HG03045 (cell line): ENCODE measurements at regions not wholly inside any gene's neighbourhood (a gene's known extent, or its start where the extent isn't known, plus 50 kb on each side); places are given as distances from the start of the nearest gene placed in this dataset.

Experiments
- ATAC-seq: cut with Tn5 transposase; IDR thresholded peaks from one replicate; pipeline ENCODE4 v1.9.1; 2021; ENCODE audit warnings: mild to moderate bottlenecking, moderate library complexity; ENCODE audit not compliant: unreplicated experiment

DNA sequence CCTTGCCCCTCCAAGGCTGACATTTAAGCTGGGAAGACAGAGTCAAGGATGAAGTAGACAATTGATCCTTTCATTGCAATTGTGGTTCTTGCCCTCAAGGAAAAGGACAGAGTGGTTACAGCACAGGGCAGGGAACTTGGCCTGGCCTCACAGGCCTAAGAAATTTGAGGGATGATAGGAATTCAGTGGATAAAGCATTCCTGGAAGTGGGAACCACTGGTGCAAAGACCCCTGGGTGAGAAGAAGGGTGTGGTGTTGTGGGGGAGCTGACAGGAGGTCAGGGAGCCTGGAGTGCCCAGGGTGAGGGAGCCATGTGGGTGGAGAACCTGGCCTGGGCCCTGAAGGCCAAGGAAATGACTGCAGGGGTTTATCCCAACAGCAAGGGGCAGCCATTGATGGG lies 287.4 kb downstream of the UACA start:
- no peak for ATAC-seq

DNA sequence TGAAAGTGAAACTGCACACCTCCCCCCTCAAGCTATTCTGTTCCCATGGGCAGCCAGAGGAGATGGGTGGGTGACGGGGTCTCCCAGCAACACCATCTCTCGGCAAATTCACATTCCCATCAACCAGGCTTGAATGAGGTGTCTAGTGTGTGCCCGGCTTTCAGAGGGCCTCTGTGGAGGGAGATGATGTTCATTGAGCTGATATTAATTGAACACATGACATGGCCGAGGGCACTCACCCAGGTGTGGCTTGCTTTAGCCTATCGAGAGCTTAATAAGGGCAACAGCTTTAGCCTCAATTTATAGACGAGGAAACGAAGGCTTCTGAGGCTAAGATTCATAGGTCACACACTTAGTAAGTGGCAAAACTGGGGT lies 288.0 kb downstream of the UACA start:
- no peak for ATAC-seq

DNA sequence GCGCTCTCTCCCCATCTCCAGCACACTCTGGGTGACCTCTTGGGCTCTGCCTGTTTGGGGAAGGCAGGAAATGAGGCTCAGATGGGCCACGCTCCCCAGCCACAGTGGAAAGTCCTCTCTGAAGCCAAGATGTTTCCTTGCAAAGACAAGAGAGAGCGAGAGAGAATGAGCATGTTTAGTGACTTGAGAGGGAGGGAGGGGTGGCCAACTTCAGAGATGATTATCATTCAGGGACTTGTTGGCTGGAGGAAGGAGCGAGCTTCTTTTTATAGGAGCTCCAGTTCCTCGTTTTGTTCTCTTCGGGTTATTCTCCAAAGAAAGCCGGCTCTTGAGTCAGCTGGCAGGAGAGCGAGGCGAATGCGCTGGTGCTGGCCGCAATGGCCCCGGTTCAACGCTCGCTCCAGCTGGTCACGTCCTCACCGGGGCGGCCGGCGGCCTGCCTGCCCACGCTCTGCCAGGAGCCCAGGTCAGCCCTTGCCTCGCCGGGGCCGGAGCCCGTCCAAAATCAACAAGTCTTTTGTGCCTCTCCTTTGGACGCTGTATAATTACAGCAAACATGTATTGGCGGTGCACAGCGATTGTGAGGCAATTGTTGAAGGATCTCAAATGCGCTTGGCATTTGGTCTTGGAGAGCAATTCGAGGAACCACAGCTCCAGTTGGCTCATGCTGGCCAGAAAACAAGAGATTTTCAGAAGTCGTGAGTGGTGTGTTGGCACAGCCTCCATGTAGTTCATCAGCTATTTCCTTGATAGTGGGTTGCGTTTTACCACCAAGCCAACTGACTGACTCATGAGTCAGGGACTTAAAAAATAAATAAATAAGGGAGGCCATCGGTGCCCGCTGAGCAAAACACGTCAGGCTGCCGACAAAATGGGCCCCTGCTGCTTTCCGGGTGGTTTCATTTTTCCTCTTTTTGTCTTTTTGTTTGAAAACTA lies 288.6 kb downstream of the UACA start:
- ATAC-seq, result no peak

DNA sequence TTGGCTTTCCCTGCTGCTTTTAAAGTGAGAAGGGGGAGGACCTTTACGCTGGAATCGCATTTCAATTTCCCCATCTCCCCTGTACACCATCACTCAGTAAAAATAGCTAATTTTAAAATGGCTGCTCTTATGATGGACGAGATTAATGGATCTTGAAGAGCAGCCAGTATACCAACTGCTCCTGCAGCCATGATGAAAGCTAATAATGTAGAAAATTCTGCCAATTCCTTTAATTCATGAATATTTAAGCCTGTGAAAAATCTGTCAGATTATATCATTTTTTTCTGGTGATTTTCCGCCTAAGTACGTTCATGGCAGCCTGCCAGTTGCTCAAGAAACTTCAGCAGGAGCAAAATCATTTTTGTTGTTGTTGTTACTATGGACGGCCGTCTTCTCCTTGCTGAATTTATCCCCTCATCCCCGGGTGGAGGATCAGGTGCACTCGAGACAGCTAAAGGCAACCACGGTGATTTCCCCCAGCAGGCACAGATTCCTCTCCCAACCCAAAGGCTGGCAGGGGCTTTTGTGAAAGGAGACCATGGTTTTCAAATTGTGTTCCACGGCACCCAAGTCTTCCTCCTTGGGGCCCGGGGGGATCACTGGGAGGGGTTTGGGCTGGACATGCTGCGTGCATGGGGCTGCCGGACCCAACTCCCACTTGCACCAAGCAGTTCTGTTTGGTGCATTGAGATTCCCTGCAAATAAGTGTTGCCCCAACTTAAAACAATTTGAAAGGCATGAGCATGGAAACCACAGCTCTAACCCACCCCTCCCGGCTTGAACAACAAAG lies 289.6 kb downstream of the UACA start:
- no peak for ATAC-seq

DNA sequence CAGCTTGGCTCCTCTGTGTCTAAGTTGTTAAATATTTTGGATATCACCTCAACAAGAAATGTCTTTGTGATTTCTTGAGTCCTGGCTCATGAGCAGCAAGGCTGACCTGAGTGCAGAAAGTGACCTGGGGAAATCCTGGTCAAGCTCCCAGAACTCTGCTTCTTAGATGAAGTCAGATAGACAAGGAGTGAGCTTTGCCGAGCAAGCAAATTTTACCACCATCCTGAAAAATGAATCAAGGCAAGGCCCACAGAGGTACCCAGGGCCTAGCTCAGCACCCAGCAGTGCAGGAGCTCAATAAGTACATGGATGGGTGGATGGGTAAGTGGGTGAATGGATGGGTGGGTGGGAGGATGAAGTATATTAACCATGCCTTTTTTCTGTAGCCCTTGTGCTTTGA lies 291.8 kb downstream of the UACA start:
- no peak for ATAC-seq

GRCh38 chr15:70470556-70471191 lies 292.7 kb downstream of the UACA start:
- ATAC-seq, result no peak

DNA sequence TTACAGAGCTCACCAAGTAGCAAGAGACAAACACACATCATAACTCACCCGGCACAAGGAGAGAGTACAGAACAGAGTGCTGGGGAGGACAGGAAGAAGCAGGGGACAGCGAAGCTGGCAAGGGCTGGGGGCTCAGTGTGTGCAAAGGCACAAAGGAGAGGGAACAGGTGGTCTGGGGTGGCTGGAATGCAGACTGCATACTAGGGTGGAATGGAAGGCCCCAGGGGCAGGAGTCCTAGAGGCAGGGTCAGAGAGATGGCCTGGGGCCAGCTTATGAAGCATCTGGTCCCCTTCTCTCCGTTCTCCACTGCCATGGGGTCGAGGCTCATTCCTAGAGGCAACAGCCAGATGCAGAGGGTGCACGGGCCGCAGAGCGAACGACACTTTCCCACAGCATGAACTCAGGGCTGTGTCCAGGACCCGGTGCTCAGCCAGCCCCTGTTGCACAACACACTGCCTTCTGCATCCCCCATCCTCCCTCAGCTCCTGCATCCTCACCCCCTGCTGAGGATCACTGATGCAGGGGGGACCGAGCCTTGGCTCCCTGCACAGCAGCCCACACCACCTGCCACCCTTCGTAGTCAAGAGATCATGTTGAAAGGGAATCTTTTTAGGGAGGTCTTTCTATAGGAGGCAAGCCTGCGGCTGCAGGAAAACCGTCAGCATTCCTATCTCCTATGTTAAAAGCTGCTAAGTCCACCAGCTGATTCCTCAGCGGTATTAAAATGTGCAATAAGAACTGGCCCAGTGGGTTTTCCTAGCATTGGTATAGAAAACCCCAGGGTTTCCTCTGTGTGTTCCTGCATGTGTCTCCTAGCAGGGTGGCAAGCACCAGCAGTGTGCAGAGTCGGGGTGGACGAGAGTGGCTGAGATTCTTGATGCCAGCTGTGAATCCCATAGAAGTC lies 293.5 kb downstream of the UACA start:
- no peak for ATAC-seq

DNA sequence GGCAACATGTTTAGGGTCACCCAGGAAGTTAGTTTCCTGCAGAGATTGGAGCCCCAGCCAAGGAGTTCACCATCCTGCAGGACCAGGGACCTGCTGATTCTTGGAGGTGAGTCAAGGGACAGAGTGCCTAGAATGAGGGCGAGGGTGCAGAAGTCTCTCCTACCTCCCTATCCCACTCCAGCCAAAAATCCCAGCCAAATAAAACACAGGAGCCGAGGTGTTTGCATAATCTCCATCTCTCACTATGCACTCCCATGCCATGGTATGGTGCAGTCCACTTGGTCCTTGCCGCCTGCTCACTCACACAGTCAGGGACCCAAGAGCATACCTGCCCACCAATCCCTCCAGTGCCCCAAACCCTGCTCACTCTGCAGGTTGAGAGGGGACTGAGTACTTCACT lies 294.2 kb downstream of the UACA start:
- no peak for ATAC-seq

DNA sequence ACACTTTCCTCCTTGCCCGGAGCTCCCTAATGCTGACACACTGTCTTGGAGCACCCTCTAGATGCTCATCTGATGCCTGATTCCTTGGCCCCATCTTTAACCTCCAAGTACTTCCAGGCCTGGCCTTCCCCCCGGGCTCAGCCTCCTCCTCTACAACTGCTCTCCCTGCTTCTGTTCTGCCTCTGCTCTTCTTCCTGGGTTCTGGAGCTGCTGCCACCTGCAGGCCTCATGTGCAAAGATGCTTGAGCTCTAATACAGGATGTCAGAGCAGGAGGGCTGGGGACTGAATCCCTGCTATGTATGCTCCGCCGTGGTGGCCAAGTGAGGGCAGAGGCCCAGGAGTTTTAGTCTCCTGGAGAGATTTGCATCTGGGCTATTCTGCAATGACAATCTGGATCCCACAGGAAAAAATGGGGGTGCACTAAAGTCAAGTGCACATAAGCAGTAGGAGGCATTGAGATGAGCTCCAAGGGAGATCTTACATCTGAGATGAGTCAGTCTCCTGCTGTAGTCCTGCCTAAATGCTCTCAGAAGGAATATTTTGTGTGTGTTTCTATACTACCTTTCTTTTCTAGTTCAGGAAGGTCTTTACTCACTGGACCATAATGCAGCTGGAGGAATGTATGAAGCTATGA lies 296.3 kb downstream of the UACA start:
- ATAC-seq, result no peak

- no peak for ATAC-seq
These were observed 297.1 kb downstream of the UACA start for GRCh38 chr15:70466305-70466704.

DNA sequence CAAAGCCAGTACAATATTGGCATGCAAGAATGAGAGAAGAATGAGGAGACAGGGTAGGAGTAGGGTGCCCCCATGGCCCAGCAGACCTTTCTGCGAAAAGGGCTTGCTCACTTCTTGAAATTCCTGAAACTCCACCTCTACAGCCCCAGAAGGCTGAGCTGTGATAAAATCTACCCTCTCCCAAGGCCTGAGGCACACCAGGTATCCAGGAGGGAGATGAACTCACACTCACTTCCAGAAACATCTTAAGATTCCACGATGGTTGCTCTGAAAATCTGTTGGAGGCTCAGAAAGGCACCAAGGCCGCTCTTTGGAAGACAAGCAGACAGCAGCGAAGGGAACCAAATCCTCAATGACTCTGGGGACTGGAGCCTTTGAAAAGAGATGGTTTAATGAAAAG lies 297.5 kb downstream of the UACA start:
- ATAC-seq, result no peak

- no peak for ATAC-seq
These were observed 299.9 kb downstream of the UACA start for GRCh38 chr15:70463453-70463834.

DNA sequence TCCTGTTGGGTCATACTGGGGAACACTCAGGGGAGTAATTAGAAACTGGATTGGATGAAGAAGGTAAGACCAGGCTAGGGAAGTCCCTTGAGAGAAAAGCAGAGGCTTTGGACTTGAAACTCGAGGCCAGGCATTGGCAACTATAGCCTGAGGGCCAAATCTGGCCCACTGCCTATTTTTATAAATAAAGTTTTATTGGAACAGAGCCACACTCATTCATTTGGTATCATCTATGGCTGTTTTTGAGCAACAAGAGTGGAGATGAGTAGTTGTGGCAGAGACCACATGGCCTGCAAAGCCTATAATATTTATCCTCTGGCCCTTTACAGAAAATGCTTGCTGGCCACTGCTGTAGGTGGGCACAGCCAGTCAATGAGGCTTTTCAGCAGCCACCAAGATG lies 301.4 kb downstream of the UACA start:
- ATAC-seq, result no peak

GRCh38 chr15:70461017-70461416 lies 302.3 kb downstream of the UACA start:
- ATAC-seq, result no peak

GRCh38 chr15:70459312-70459711 lies 304.0 kb downstream of the UACA start:
- ATAC-seq, result no peak

- no peak for ATAC-seq
These were observed 309.6 kb downstream of the UACA start for GRCh38 chr15:70453766-70454165.

DNA sequence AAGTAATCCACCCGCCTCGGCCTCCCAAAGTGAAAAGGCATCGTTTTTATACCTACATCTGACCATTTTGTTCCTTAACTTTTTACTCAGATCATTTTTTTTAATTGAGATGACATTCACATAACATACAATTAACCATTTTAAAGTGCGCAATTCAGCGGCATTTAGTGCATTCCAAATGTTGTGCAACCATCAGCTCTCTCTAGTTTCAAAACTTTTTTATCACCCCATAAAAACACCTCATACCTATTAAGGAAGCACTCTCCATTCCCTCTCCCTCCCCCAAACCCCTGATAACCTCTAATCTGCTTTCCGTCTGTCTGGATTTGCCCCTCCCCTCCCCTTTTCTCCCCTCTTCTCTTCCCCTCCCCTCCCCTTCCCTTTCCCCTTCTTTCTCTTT lies 310.1 kb downstream of the UACA start:
- ATAC-seq, result no peak

DNA sequence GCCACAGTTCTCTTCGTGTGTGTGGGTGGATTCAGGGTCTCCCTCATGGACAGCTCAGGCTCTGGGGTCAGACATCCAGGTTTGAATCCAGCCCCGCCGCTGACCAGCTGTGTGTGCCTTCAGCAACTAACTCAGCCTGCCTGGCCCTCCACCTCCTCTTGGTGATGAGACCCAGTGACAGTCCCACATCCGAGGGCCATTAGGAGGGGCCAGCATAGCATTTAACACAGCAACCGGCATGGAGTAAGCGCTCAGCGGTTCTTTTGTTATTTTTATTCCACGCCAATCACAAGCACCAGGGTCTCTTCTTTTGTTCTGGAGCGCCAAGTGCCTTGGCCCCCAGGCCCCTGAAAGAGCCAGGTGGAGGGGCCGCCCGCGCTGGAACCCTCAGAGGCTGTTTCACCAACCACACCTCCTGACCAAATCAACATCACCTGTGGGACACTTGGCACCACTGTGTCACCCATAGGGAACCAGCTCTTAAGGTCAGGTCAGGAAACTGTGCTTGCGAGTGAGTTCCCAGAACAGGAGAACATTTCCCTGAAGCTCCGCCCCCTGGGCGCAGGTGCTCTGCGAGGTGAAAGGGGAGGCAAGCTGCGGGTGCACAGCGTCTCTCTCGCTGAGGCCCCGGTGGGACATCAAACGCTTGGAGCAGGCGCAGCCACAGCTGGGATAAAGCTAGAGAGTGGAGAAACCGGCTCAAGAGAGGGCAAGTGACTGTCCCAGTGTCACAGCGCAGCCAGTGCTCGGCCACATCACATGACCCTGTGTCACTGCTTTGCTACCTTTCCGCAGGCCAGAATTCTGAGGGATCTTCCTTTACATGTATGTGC lies 311.3 kb downstream of the UACA start:
- ATAC-seq, result no peak

DNA sequence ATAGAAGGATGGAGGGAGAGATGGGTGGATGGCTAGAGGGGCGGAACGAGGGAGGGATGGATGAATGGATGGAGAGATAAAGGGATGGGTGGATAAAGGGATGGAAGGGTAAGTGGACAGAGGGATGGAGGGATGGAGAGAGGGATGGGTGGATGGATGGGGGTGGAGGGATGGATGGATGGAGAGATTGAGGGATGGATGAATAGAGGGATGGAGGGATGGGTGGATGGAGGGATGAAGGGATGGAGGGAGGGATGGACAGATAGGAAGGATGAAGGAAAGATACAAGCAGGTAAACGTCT lies 313.3 kb downstream of the UACA start:
- ATAC-seq, result no peak
